ENCODE measurements at regions not wholly inside any gene's neighbourhood (a gene's known extent, or its start where the extent isn't known, plus 50 kb on each side); places are given as distances from the start of the nearest gene placed in this dataset.

DNA sequence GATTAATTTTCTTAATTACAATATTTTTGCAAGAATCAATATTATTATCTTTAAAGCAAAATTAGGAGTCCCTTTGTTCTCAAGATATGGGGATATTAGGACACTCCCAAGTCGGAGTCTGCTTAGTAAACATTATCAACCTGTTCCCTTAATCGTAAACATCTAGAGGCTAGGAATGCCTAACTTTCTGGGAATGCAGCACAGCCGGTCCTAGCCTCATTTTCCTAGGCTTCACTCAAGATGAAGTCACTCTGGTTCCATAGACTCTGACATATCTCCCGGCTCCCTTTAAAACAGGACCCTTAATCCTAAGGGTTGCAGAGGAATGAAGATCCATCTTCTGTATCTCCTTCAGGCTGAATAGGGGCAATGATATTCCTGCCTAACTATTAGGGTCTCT, 367.6 kb downstream of the GPM6A start:
- TF ChIP-seq EZH2 (IDR thresholded peaks at IDR 0.05), result no peak
- TF ChIP-seq POLR2AphosphoS5 (IDR thresholded peaks at IDR 0.05; ENCODE audit: borderline replicate concordance, low read depth, low read length), result no peak

Data from SK-N-MC (cell line).